Parathyroid adenoma (tissue), 2 donors: ENCODE measurements at regions not wholly inside any gene's neighbourhood (a gene's known extent, or its start where the extent isn't known, plus 50 kb on each side); places are given as distances from the start of the nearest gene placed in this dataset.
"Not testable (repeated sequence)": the region's sequence is repeated elsewhere in the genome, so short reads cannot be mapped to it uniquely, and the experiment has no call there.

ENCODE experiments used
- H2AFZ ChIP-seq: fragments of 300-600 bp; sonication (generic); one replicate; pipeline ENCODE4 v1.7.0; 2017; ENCODE audit warnings: antibody characterized with exemption, mild to moderate bottlenecking
- H3K27ac ChIP-seq: fragments of 300-600 bp; sonication (generic); one replicate; pipeline ENCODE4 v1.7.0; 2017
- H3K27me3 ChIP-seq: fragments of 300-600 bp; sonication (generic); one replicate; pipeline ENCODE4 v1.7.0; 2017; ENCODE audit warnings: low read length; ENCODE audit not compliant: control insufficient read depth, insufficient read depth
- H3K36me3 ChIP-seq: fragments of 300-600 bp; sonication (generic); one replicate; pipeline ENCODE4 v1.7.0; 2017; ENCODE audit warnings: low read length; ENCODE audit not compliant: control insufficient read depth, insufficient read depth
- H3K4me1 ChIP-seq: fragments of 300-600 bp; sonication (generic); one replicate; pipeline ENCODE4 v1.7.0; 2017; ENCODE audit warnings: control low read depth
- H3K4me2 ChIP-seq: fragments of 300-600 bp; sonication (generic); one replicate; pipeline ENCODE4 v1.7.0; 2017; ENCODE audit warnings: low read length
- H3K4me3 ChIP-seq: fragments of 300-600 bp; sonication (generic); one replicate; pipeline ENCODE4 v1.7.0; 2017; ENCODE audit warnings: low read depth, low read length
- H3K79me2 ChIP-seq: fragments of 300-600 bp; sonication (generic); one replicate; pipeline ENCODE4 v1.7.0; 2017; ENCODE audit warnings: control low read depth
- H3K9ac ChIP-seq: fragments of 300-600 bp; sonication (generic); one replicate; pipeline ENCODE4 v1.7.0; 2017; ENCODE audit warnings: mild to moderate bottlenecking
- H3K9me3 ChIP-seq: fragments of 300-600 bp; sonication (generic); one replicate; pipeline ENCODE4 v1.7.0; 2017; ENCODE audit warnings: low read length; ENCODE audit not compliant: control insufficient read depth
- TF ChIP-seq, protein P1 (sequence below): fragments of 300-600 bp; sonication (generic); IDR thresholded peaks from one replicate; pipeline ENCODE4 v1.7.0; 2017; ENCODE audit warnings: antibody characterized with exemption, mild to moderate bottlenecking
- donor health status: primary hyperparathyroidism.

DNA sequence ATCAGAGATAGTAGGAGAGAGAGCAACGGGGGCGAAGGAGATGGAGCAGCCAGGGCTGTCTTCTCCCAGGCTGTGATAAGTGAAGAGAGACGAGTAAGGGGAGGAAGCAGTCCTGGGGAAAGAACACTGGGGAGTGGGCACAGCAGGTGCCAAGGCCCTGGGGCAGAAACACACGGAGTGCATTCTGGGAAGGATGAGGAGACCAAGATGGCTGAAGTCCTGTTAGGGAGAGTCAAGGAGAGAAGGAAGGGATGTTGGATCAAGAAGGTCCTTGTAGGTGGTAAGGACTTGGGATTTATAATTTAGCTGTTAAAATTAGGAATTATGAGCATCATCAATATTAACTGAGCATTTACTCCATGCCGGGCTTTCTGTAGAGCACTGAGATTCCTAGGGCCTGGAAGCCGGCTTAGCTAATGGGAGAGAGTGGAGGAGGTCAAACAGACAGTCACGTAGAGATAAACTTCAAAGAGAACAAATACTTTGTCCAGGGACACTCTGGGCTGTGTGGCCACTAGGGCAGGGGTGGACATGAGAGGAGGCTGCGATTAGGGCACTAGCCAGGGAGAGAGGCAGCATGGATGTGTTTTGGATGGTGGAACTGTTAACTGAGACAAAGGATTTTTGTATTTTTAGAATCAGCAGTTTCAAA lies 134.2 kb upstream of the PEG3 start:
- H3K9me3 ChIP-seq = no peaks in the 10 kb centered on the region
- H3K79me2 ChIP-seq = no peaks in the 10 kb centered on the region
- H3K36me3 ChIP-seq = no peaks in the 10 kb centered on the region
- H2AFZ ChIP-seq = no peak overlapping the region
- no peak overlapping the region for H3K4me3 ChIP-seq
- H3K4me2 ChIP-seq = no peak overlapping the region
- no peaks in the 10 kb centered on the region for H3K4me1 ChIP-seq
- no peak overlapping the region for H3K9ac ChIP-seq
- H3K27ac ChIP-seq = no peak overlapping the region
- TF ChIP-seq, protein P1, sequence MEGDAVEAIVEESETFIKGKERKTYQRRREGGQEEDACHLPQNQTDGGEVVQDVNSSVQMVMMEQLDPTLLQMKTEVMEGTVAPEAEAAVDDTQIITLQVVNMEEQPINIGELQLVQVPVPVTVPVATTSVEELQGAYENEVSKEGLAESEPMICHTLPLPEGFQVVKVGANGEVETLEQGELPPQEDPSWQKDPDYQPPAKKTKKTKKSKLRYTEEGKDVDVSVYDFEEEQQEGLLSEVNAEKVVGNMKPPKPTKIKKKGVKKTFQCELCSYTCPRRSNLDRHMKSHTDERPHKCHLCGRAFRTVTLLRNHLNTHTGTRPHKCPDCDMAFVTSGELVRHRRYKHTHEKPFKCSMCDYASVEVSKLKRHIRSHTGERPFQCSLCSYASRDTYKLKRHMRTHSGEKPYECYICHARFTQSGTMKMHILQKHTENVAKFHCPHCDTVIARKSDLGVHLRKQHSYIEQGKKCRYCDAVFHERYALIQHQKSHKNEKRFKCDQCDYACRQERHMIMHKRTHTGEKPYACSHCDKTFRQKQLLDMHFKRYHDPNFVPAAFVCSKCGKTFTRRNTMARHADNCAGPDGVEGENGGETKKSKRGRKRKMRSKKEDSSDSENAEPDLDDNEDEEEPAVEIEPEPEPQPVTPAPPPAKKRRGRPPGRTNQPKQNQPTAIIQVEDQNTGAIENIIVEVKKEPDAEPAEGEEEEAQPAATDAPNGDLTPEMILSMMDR = no peak
- H3K27me3 ChIP-seq = no peaks in the 10 kb centered on the region

DNA sequence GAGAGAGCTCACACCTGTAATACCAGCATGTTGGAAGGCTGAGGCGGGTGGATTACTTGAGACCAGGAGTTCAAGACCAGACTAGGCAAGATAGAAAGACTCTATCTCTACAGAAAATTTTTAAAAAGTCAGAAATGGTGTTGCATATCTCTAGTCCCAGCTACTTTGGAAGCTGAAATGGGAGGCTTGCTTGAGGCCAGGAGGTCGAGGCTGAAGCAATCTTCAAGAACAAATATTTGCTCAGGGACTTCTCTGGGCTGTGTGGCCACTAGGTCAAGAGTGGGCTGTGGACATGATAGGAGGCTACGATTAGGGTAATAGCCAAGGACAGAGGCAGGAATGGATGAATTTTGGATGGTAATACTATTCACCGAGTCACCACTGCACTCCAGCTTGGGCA lies 135.8 kb upstream of the PEG3 start:
- H3K9me3 ChIP-seq = no peaks in the 10 kb centered on the region
- H3K27ac ChIP-seq = no peak overlapping the region
- TF ChIP-seq, protein P1 = no peak
- no peak overlapping the region for H2AFZ ChIP-seq
- H3K79me2 ChIP-seq = no peaks in the 10 kb centered on the region
- H3K4me1 ChIP-seq = no peaks in the 10 kb centered on the region
- H3K4me2 ChIP-seq = no peak overlapping the region
- H3K4me3 ChIP-seq = no peak overlapping the region
- no peak overlapping the region for H3K9ac ChIP-seq
- H3K36me3 ChIP-seq = no peaks in the 10 kb centered on the region
- no peaks in the 10 kb centered on the region for H3K27me3 ChIP-seq

DNA sequence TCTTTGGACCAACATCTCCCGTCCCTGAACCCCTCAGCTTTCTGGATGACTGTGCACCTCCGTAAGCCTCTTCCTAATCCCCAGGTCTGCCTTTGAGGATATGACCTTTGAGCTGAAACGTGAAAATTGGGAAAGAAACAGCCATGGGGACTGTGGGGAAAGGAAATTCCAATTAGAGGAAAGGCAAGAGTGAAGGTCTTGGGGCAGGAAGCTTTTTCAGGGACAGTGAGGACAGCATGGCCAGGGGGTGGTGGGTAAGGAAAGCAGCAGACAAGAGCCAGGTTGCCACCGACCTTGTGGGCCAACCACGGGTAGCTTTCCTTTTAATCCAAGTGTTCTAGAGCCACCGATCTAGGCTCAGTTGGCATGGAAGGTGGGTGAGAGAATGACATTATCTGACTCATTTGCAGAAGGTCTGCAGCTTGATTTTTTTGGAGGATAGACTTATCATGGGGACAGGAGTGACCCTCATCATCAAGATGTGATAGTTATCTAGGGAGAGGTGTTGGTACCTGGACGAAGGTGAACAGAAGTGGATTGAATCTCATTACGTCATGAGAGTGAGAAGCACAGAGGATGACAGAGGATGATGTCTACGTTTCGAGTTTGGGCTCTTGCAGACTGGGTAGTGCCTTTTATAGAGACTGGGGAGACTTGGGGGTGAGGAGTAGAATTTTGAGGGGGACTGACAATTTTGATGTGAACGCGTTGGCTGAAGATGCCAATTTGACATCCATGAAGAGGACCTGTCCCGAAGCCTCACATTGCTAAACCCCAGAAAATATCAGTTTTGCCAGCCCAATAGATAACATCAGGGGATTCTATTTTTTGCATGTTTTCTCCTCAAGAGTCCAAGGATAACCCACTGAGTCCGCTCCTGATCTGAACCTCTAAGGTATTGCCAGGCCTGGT lies 136.7 kb upstream of the PEG3 start:
- Histone ChIP-seq H3K27me3 (no peaks in the 10 kb centered on the region), H3K9me3 (no peaks in the 10 kb centered on the region), H3K4me3 (no peak overlapping the region), H3K9ac (no peak overlapping the region), H3K79me2 (no peaks in the 10 kb centered on the region), H3K36me3 (no peaks in the 10 kb centered on the region), H3K27ac (no peak overlapping the region), H3K4me2 (no peak overlapping the region), H2AFZ (no peak overlapping the region), H3K4me1 (no peaks in the 10 kb centered on the region)
- TF ChIP-seq, protein P1 = no peak

DNA sequence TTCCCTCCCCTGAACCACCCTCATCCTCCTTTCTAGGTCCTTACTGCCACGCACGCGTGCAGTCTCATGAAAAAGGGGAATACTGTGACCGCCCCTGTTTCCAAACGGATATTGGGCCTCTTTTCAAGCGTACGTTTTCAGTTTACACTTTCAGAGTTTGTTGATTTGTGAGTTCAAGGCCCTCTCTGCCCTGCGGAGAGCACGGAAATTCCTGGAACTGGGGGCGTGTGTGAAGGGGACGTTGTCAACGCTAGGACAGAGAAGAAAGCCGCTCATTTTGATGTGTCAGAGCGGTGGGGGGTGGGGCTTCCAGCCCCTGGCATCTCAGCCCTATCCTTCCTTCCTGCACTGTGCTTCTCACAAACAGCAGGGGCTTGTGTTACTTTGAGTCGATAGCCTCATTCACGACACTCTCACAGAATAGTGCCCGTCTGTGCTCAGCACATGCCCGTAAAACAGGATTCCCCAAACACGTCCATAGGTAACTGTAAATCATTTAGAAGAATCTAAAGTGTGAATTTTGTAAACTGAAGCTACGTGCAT lies 137.6 kb upstream of the PEG3 start:
- Histone ChIP-seq H3K27me3 (no peaks in the 10 kb centered on the region), H3K79me2 (no peaks in the 10 kb centered on the region), H3K9me3 (no peaks in the 10 kb centered on the region), H3K36me3 (no peaks in the 10 kb centered on the region), H3K27ac (no peak overlapping the region), H3K4me2 (no peak overlapping the region), H3K9ac (no peak overlapping the region), H2AFZ (no peak overlapping the region), H3K4me1 (no peaks in the 10 kb centered on the region), H3K4me3 (no peak overlapping the region)
- TF ChIP-seq, protein P1 = no peak

DNA sequence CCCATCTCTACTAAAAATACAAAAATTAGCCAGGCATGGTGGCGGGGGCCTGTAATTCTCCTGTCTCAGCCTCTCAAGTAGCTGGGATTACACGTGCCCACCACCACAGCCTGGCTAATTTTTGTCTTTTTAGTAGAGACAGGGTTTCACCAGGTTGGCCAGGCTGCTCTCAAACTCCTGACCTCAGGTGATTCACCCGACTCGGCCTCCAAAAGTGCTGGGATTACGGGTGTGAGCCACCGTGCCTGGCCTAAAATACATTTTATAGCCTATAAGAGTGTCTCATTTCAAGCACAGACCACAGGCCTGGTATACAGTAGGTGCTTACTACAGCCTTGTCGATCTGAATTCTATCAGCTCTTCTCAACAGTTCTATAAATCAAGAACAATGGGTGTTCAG lies 139.5 kb upstream of the USP29 start:
- H3K9me3 ChIP-seq, H3K79me2 ChIP-seq, H3K4me3 ChIP-seq, H3K27ac ChIP-seq, H3K27me3 ChIP-seq, H3K9ac ChIP-seq, H2AFZ ChIP-seq, H3K4me2 ChIP-seq, H3K4me1 ChIP-seq, H3K36me3 ChIP-seq: not testable (repeated sequence)
